ENCODE measurements at regions not wholly inside any gene's neighbourhood (a gene's known extent, or its start where the extent isn't known, plus 50 kb on each side); places are given as distances from the start of the nearest gene placed in this dataset.

- TF ChIP-seq POLR2AphosphoS5 (IDR thresholded peaks at IDR 0.05; ENCODE audit: low read depth, low read length) = no peak
- TF ChIP-seq TAF1 (IDR thresholded peaks at IDR 0.05; ENCODE audit: low read depth, low read length) = no peak
- TF ChIP-seq POLR2A (IDR thresholded peaks at IDR 0.05; ENCODE audit: low read depth, low read length) = no peak
Observed at GRCh38 chr20:24720957-24721356, 228.1 kb upstream of the CST7 start.

Measured in GM12891 (cell line).